ENCODE measurements at regions not wholly inside any gene's neighbourhood (a gene's known extent, or its start where the extent isn't known, plus 50 kb on each side); places are given as distances from the start of the nearest gene placed in this dataset.
"Not testable (repeated sequence)": the region's sequence is repeated elsewhere in the genome, so short reads cannot be mapped to it uniquely, and the experiment has no call there.

GRCh38 chr4:130077275-130077674, 981.3 kb downstream of the C4orf33 start:
- intact Hi-C loops (cut with DNase I) = no loop called here
- Histone ChIP-seq H3K27ac (replicated peaks in 1 of 4) (no peak overlapping the region), H3K36me3 (no peaks in the 10 kb centered on the region), H3K9me3 (no peaks in the 10 kb centered on the region), H3K27me3 (no peaks in the 10 kb centered on the region), H3K4me3 (no peak overlapping the region), H3K4me1 (no peaks in the 10 kb centered on the region)
- no peak for DNase-seq (ENCODE audit: extremely low spot score)
- TF ChIP-seq CTCF (IDR thresholded peaks at IDR 0.05) (no peak), POLR2A (IDR thresholded peaks at IDR 0.05; ENCODE audit: low read depth) (no peak), POLR2AphosphoS5 (IDR thresholded peaks at IDR 0.05) (no peak), EP300 (IDR thresholded peaks at IDR 0.05) (no peak)
- WGBS = 65% methylated on average over 1 of the region's 1 CpG

GRCh38 chr4:130079027-130079426, 983.1 kb downstream of the C4orf33 start:
- H3K27me3 ChIP-seq; intact Hi-C loops (cut with DNase I); H3K4me1 ChIP-seq; H3K9me3 ChIP-seq; H3K36me3 ChIP-seq; H3K27ac ChIP-seq (replicated peaks in 1 of 4); H3K4me3 ChIP-seq; DNase-seq (ENCODE audit: extremely low spot score): not testable (repeated sequence)
- 76% methylated on average over 2 of the region's 2 CpGs for WGBS

DNA sequence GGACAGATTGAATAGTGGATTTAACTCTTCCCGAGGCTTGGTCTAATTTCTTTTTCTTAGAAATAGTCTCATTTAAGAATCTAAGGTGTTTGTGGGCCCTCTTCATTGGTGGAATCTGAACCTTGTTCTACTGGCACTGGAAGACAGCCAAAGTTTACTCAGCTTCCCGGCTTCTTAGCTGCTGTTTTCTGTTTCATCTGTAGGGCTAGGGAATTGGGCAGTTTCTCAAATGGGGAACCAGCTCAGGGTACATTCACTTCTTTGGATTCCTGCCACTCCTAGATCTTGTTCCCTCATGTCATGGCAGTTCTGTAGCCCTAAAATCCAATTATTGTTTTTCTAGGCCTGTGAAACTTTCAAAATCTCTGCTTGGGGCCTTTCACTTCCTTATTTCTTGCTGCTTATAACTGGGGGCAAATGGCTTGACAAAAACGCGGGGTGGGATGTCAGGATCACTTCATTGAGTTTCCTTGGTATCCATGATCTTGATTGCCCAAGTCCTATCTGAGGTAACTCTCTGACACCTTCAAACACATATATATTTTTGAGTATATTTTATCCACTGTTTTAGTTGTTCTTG, 985.0 kb downstream of the C4orf33 start:
- Histone ChIP-seq H3K27me3 (no peaks in the 10 kb centered on the region), H3K36me3 (no peaks in the 10 kb centered on the region), H3K9me3 (no peaks in the 10 kb centered on the region), H3K4me1 (no peaks in the 10 kb centered on the region), H3K27ac (replicated peaks in 1 of 4) (no peak overlapping the region), H3K4me3 (no peak overlapping the region)
- DNase-seq (ENCODE audit: extremely low spot score) = no peak
- 82% methylated on average over 4 of the region's 4 CpGs for WGBS
- TF ChIP-seq CTCF (IDR thresholded peaks at IDR 0.05) = no peak
- TF ChIP-seq EP300 (IDR thresholded peaks at IDR 0.05) = no peak
- intact Hi-C loops (cut with DNase I) = no loop called here

GRCh38 chr4:130090427-130090826, 994.5 kb downstream of the C4orf33 start:
- H3K4me1 ChIP-seq = peaks cover 0 to 13% (median 0%) of the 10 kb centered on the region in 4 donors
- WGBS = 95% methylated on average over 22 of the region's 22 CpGs
- no peak overlapping the region for H3K4me3 ChIP-seq
- H3K36me3 ChIP-seq = no peaks in the 10 kb centered on the region
- H3K9me3 ChIP-seq = no peaks in the 10 kb centered on the region
- no peaks in the 10 kb centered on the region for H3K27me3 ChIP-seq
- no peak overlapping the region for H3K27ac ChIP-seq (replicated peaks in 1 of 4)
- TF ChIP-seq POLR2AphosphoS5 (IDR thresholded peaks at IDR 0.05) (no peak), EP300 (IDR thresholded peaks at IDR 0.05) (no peak), POLR2A (IDR thresholded peaks at IDR 0.05; ENCODE audit: low read depth) (no peak), CTCF (IDR thresholded peaks at IDR 0.05) (no peak)
- DNase-seq (ENCODE audit: extremely low spot score) = no peak
- intact Hi-C loops (cut with DNase I) = no loop called here

DNA sequence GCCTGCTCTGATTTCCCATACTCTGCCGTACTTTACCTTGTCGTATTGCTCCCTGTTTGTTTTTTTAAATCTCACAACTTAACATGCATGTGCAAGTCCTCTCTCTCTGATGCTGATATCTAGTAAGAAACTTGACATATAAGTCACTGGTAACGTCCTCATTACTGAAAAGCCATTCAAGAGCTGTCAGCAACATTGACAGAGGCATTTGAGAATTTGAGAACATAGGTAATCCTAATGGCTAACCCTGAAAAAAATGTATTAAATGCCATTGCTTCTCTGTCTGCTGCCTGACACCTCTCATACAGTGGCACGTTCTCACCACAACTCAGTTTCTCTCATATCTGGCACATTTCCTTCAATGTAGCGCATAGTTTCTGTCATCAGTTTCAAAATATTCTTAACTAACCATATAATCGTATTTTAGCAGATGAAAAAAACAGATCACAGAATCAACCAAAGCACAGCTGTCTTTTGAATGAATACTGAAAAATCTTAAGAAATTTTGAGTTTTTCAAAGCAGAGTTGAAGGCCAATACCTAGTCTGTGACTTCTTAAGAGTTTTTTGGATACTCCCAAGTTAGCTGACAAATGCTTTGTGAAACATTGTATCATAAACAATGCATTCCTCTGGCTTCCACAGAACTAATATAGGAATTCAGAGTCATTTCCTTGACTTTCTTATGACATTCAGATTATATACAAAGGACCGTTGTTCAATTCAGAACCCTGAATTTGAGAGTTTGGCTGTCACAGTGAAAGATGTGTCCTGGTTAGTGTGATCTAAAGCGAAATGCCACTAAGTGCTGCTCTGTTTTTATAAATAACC, 996.4 kb downstream of the C4orf33 start:
- no peak overlapping the region for H3K27ac ChIP-seq (replicated peaks in 1 of 4)
- no peak for DNase-seq (ENCODE audit: extremely low spot score)
- peaks cover 0 to 13% (median 0%) of the 10 kb centered on the region in 4 donors for H3K4me1 ChIP-seq
- intact Hi-C loops (cut with DNase I) = no loop called here
- no peak overlapping the region for H3K4me3 ChIP-seq
- H3K9me3 ChIP-seq = no peaks in the 10 kb centered on the region
- H3K36me3 ChIP-seq = no peaks in the 10 kb centered on the region
- WGBS = 43% methylated on average over 8 of the region's 8 CpGs
- no peaks in the 10 kb centered on the region for H3K27me3 ChIP-seq
- TF ChIP-seq CTCF (IDR thresholded peaks at IDR 0.05) = no peak
- TF ChIP-seq EP300 (IDR thresholded peaks at IDR 0.05) = no peak
- TF ChIP-seq POLR2AphosphoS5 (IDR thresholded peaks at IDR 0.05) = no peak
- TF ChIP-seq POLR2A (IDR thresholded peaks at IDR 0.05; ENCODE audit: low read depth) = no peak
